HepG2 (cell line): ENCODE measurements at regions not wholly inside any gene's neighbourhood (a gene's known extent, or its start where the extent isn't known, plus 50 kb on each side); places are given as distances from the start of the nearest gene placed in this dataset.

ENCODE experiments used
- ATF5 ChIP-seq: sonication (generic); formaldehyde crosslinking; IDR thresholded peaks from 2 replicates; pipeline ENCODE4 v1.4.0; 2020; ENCODE audit warnings: mild to moderate bottlenecking, low read depth, missing genetic modification reagents
- BCL3 ChIP-seq: sonication (generic); formaldehyde crosslinking; IDR thresholded peaks from 2 replicates; pipeline ENCODE4 v1.5.1; 2020; ENCODE audit warnings: mild to moderate bottlenecking, missing genetic modification reagents, moderate library complexity
- BCLAF1 ChIP-seq: fragments of 450-650 bp; IDR thresholded peaks from 2 replicates; pipeline ENCODE4 v1.6.1; 2017; ENCODE audit warnings: mild to moderate bottlenecking
- FOXO4 ChIP-seq: sonication (generic); formaldehyde crosslinking; conservative IDR thresholded peaks from 2 replicates; pipeline ENCODE4 v1.8.1; 2023; ENCODE audit warnings: missing genetic modification reagents
- FOXP1 ChIP-seq, 2 experiments: fragments of 450-650 bp in 1 of 2; IDR thresholded peaks; 2 replicates each; pipeline ENCODE4 v1.6.1; 2017 to 2018; ENCODE audit warnings: antibody characterized with exemption in 1 of 2
- JDP2 ChIP-seq: sonication (generic); formaldehyde crosslinking; IDR thresholded peaks from 2 replicates; pipeline ENCODE4 v1.8.1; 2022; ENCODE audit warnings: missing genetic modification reagents, borderline replicate concordance
- JUNB ChIP-seq: sonication (generic); formaldehyde crosslinking; IDR thresholded peaks from 2 replicates; pipeline ENCODE4 v1.8.0; 2022; ENCODE audit warnings: missing genetic modification reagents, mild to moderate bottlenecking, borderline replicate concordance
- MED1 ChIP-seq: sonication (generic); formaldehyde crosslinking; IDR thresholded peaks from 2 replicates; pipeline ENCODE4 v1.4.0; 2020; ENCODE audit warnings: missing genetic modification reagents
- NCOA2 ChIP-seq: sonication (generic); formaldehyde crosslinking; IDR thresholded peaks from 2 replicates; pipeline ENCODE4 v1.8.0; 2022; ENCODE audit warnings: inconsistent platforms
- PRDM10 ChIP-seq: sonication (generic); formaldehyde crosslinking; IDR thresholded peaks from 2 replicates; pipeline ENCODE4 v1.4.0; 2020; ENCODE audit warnings: low read depth, missing genetic modification reagents
- SOX5 ChIP-seq: IDR thresholded peaks from 2 replicates; pipeline ENCODE4 v1.6.1; 2016; ENCODE audit warnings: borderline replicate concordance
- SOX6 ChIP-seq, 2 experiments: fragments of 450-650 bp in 1 of 2; sonication (generic) in 1 of 2; formaldehyde crosslinking in 1 of 2; IDR thresholded peaks; 2 replicates each; pipeline versions ENCODE4 v1.4.0 to v1.6.1; 2017 to 2020; ENCODE audit warnings: antibody characterized with exemption in 1 of 2, mild to moderate bottlenecking in 1 of 2, missing genetic modification reagents in 1 of 2
- TEAD2 ChIP-seq: sonication (generic); formaldehyde crosslinking; IDR thresholded peaks from 2 replicates; pipeline ENCODE4 v1.9.0; 2021; ENCODE audit warnings: missing genetic modification reagents
- ZFY ChIP-seq: sonication (generic); formaldehyde crosslinking; IDR thresholded peaks from 2 replicates; pipeline ENCODE4 v1.4.0; 2020; ENCODE audit warnings: missing genetic modification reagents
- ZNF34 ChIP-seq: sonication (generic); formaldehyde crosslinking; IDR thresholded peaks from 2 replicates; pipeline ENCODE4 v1.4.0; 2020; ENCODE audit warnings: mild to moderate bottlenecking, missing genetic modification reagents, borderline replicate concordance
- ZNF577 ChIP-seq: sonication (generic); formaldehyde crosslinking; IDR thresholded peaks from 2 replicates; pipeline ENCODE4 v1.4.0; 2020; ENCODE audit warnings: mild to moderate bottlenecking, low read depth, missing genetic modification reagents, borderline replicate concordance
- ZNF607 ChIP-seq: sonication (generic); formaldehyde crosslinking; IDR thresholded peaks from 2 replicates; pipeline ENCODE4 v1.5.1; 2020; ENCODE audit warnings: missing genetic modification reagents, mild to moderate bottlenecking, borderline replicate concordance
- ZNF670 ChIP-seq: sonication (generic); formaldehyde crosslinking; IDR thresholded peaks from 2 replicates; pipeline ENCODE4 v1.8.0; 2022; ENCODE audit warnings: mild to moderate bottlenecking, missing genetic modification reagents, borderline replicate concordance
- ZNF703 ChIP-seq: sonication (generic); formaldehyde crosslinking; IDR thresholded peaks from 2 replicates; pipeline ENCODE4 v1.5.1; 2020; ENCODE audit warnings: missing genetic modification reagents, mild to moderate bottlenecking, moderate library complexity, borderline replicate concordance
- ZNF761 ChIP-seq: sonication (generic); formaldehyde crosslinking; conservative IDR thresholded peaks from 2 replicates; pipeline ENCODE4 v1.4.0; 2020; ENCODE audit warnings: mild to moderate bottlenecking, missing genetic modification reagents

- no peak for TF ChIP-seq PRDM10 (CRISPR knock-in tag)
- no peak for TF ChIP-seq BCL3 (CRISPR knock-in tag)
- no peak for TF ChIP-seq SOX6 (IDR thresholded peaks at IDR 0.05)
- peak; percentile 84 for TF ChIP-seq SOX6 (CRISPR knock-in tag; IDR thresholded peaks at IDR 0.05)
- TF ChIP-seq TEAD2 (CRISPR knock-in tag): no peak
- TF ChIP-seq JDP2: no peak
- TF ChIP-seq ZNF703 (CRISPR knock-in tag): no peak
- no peak for TF ChIP-seq BCLAF1
- TF ChIP-seq ZFY (CRISPR knock-in tag): no peak
- TF ChIP-seq JUNB: no peak
- peak; percentile 57; the same call in 1 of the 2 replicates for TF ChIP-seq MED1 (CRISPR knock-in tag)
- peak; percentile 46; the same call in 1 of the 2 replicates for TF ChIP-seq SOX5 (CRISPR knock-in tag)
- no peak for TF ChIP-seq ZNF607 (CRISPR knock-in tag)
- no peak for TF ChIP-seq ZNF670 (CRISPR knock-in tag)
- no peak for TF ChIP-seq ZNF34
- TF ChIP-seq NCOA2 (CRISPR knock-in tag): peak; percentile 82
- TF ChIP-seq FOXO4: no peak
- no peak for TF ChIP-seq FOXP1 (IDR thresholded peaks at IDR 0.05)
- TF ChIP-seq FOXP1 (CRISPR knock-in tag; IDR thresholded peaks at IDR 0.05): peak; percentile 48; the same call in 1 of the 2 replicates
- no peak for TF ChIP-seq ZNF577 (CRISPR knock-in tag)
- TF ChIP-seq ZNF761: no peak
- no peak for TF ChIP-seq ATF5 (CRISPR knock-in tag)
Observed at GRCh38 chr1:213650603-213651002, 337.2 kb upstream of the PROX1 start (continued).
